Jurkat, Clone E6-1 (cell line): ENCODE measurements at regions not wholly inside any gene's neighbourhood (a gene's known extent, or its start where the extent isn't known, plus 50 kb on each side); places are given as distances from the start of the nearest gene placed in this dataset.

ENCODE experiments used
- DNase-seq: peaks from one replicate; pipeline ENCODE4 v3.0.0-alpha.2; 2011; ENCODE audit warnings: low read depth, low spot score
- H3K4me3 ChIP-seq: 2 replicates; pipeline ENCODE4 v1.5.1; 2011; ENCODE audit warnings: mild to moderate bottlenecking, low read length, control low read depth, moderate library complexity

DNA sequence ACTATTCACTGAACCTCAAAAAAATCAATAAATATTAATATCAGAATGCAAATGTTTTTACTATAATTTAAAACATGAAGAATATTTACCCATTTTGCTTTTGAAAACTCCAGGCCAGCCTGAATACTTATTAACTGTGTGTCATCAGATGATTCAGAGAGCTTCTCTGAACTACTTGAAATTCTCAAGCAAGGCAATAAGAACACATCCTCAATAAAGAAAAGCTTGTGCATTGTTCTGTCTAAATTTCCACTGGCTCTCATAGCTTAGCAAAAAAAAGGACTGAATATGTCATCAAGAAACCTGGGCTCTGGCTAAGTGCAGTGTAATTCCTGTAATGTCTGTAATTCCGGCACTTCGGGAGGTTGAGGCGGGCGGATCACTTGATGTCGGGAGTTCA, 194.1 kb downstream of the BTG1 start:
- no peak for DNase-seq
- no peak overlapping the region for H3K4me3 ChIP-seq

DNA sequence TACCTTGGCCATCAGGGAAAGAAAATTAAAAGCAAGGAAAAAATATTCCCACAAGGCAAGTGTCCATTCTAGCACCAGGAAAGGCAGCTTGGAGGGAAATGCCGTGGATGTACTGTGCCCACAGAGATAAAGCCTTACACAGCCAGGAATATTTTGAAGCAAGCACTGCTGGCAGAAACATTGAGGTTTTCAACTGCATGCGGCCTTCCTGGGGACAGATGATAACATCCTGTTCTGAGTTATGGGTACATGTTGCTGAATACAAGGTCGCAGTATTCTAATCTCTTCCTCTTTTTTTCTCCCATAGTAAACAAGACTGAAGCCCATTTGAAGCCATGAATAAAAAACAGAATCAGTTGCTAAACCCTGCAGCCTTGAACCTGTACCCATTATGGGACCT, 197.1 kb downstream of the BTG1 start:
- DNase-seq: no peak

GRCh38 chr12:91947459-91947858, 198.2 kb downstream of the BTG1 start:
- no peak for DNase-seq
- no peak overlapping the region for H3K4me3 ChIP-seq

More for the DNA sequence above, 197.1 kb downstream of the BTG1 start:
- no peak overlapping the region for H3K4me3 ChIP-seq

GRCh38 chr12:91944637-91945036, 201.0 kb downstream of the BTG1 start:
- DNase-seq: no peak
- no peak overlapping the region for H3K4me3 ChIP-seq

GRCh38 chr12:91940826-91941570, 204.6 kb downstream of the BTG1 start:
- no peak overlapping the region for H3K4me3 ChIP-seq
- no peak for DNase-seq

DNA sequence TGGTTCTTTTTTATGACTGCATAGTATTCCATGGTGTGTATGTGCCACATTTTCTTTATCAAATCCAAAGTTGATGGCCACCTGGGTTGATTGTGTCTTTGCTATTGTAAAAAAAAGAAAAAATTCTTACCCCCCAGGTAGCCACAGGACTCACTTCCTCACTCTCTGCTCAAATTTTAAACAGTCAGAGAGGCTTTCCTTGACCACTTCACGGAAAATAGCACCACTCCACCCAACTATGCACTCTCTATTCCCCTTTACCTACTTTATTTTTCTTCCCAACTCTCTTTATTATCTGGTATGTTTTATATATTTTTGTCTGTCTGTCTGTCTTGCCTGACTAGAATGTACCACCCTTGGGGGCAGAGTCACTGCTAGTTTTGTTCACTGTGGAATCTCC, 205.3 kb downstream of the BTG1 start:
- DNase-seq: no peak
- H3K4me3 ChIP-seq: no peak overlapping the region

DNA sequence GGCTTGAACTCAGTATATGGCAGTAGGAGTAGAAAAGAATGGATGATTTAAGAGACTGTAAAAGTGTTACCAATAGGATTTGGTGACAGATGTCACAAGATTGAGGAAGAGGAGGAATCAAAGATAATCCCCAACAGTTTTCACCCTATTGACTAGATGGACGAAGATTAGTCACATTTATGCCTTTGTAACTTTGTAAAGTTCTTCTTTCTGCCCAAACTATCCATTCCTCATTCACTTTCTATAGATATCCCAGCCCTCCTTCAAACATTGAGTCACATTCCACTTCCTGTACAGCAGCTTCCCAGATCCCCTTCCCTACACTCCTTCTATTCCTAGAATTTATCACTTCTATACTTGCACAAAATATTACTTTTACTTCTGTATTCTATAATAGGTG, 207.9 kb downstream of the BTG1 start:
- DNase-seq: no peak
- H3K4me3 ChIP-seq: no peak overlapping the region

DNA sequence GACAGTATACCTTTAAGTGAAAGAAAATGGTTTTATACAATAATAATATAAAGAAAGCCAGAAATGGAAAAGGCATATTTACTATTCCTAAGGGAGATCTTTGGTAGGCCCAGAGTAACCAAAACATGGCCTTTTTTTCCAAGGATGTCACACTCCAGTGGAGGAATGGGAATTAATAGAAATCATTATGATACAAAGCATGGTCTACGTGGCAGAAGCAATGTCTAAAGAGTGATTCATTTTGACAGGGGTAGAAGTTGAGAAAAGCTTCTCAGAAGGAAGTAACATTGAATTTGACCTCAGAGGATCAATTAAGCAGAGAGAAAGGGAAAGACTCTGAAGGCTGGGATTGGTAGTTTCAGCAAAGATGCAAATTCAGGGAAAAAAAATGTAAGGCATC, 208.6 kb downstream of the BTG1 start:
- DNase-seq: no peak

DNA sequence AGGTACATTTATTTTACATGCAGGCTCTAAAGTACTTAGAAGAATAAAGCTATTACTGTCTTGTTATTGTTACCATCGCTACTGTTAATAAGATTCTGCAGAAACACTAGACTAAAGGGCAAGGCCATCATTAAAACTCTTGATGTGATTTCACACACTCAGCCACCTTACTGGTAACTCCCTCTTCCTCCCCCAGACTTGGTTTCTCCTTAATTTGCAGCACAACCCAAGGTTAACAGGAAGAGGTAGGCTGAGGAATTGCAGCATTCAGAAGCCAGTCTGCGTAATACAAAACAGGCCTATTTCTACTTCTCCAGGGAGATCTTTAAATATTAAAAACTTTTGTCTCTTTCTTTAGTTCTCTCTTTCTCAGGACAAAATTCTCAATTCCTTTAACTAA, 210.3 kb downstream of the BTG1 start:
- no peak for DNase-seq
- no peak overlapping the region for H3K4me3 ChIP-seq

More for the DNA sequence above, 208.6 kb downstream of the BTG1 start:
- no peak overlapping the region for H3K4me3 ChIP-seq

GRCh38 chr12:91931111-91931510, 214.5 kb downstream of the BTG1 start:
- H3K4me3 ChIP-seq: no peak overlapping the region
- DNase-seq: no peak

- no peak overlapping the region for H3K4me3 ChIP-seq
- no peak for DNase-seq
Observed at GRCh38 chr12:91928501-91928900, 217.1 kb downstream of the BTG1 start.

GRCh38 chr12:91926848-91927247, 218.8 kb downstream of the BTG1 start:
- no peak for DNase-seq
- no peak overlapping the region for H3K4me3 ChIP-seq

DNA sequence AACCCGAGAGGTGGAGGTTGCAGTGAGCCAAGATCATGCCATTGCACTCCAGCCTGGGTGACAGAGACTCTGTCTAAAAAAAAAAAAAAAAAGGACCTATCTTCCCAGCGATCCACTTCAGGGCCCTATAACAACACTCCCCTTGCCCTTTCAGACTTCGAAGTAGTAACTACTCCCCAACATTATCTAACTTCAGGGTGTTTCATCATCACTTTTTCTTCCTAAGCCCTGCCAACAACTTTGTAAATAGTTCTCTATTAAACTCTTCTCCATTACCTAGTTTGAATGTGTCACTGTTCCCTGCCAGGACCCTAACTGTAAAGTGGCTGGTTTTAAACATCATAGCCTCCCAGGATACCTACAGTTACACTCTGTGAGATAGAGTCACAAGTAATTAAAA, 220.8 kb downstream of the BTG1 start:
- H3K4me3 ChIP-seq: no peak overlapping the region
- DNase-seq: no peak

GRCh38 chr12:91923864-91924263, 221.8 kb downstream of the BTG1 start:
- H3K4me3 ChIP-seq: no peak overlapping the region
- no peak for DNase-seq

GRCh38 chr12:91922674-91923073, 223.0 kb downstream of the BTG1 start:
- no peak overlapping the region for H3K4me3 ChIP-seq
- no peak for DNase-seq

DNA sequence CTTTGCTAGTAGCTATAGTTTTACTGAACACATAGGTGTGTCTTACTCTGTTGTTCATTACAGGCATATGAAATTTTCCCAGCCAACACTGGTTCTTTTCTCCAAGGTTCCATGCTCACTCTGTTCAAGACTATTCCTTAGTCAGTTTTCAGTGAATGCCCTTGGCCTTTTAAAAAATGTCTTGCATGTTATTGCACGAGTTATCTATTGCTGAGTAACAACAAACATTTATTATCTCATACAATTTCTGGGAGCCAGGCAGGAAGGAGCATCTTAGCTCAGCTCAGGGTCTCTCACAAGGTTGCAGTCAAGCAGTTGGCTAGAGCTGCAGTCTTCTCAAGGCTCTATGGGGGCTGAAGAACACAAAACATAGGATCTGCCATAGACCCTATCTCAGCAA, 223.5 kb downstream of the BTG1 start:
- H3K4me3 ChIP-seq: no peak overlapping the region
- no peak for DNase-seq

- DNase-seq: no peak
- H3K4me3 ChIP-seq: no peak overlapping the region
Observed at GRCh38 chr12:91921555-91921954, 224.1 kb downstream of the BTG1 start.

DNA sequence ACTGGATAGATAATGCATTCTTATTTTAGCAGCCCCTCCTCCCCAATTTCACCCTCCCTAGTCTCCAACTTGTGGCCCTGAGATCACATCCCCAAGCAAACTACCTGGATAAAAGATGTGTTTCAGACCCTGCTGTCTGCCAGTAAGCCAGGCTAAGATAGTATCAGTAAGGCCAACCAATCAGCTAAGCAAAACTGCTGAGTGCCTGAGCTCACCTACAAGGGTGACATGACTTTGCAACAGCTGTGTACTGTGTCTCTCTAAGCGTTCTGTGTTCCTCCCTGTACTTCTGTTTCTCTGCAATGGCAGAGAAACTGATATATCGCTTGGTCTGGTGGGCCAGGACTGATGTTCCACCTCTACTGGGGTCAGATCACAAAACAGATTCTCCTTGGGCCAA, 224.9 kb downstream of the BTG1 start:
- no peak for DNase-seq
- no peak overlapping the region for H3K4me3 ChIP-seq

DNA sequence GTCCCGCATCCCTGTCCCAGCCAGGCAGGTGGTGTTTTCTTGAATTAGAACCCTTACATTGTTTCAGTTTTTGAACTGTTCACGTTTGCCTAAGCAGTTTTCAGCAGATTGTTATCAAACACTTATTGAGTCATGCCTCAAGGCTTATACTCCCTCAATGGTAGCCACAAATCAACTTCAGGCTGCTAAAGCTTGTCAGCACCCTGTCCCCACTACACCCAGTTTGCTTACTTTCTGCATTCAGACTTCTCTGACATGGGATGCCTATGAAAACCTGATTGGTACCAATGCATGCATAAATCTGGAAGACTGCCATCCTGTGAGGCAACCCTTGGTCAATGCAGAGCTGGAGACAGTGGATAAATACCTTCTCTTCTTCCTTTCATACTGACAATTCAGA, 225.4 kb downstream of the BTG1 start:
- DNase-seq: no peak
- H3K4me3 ChIP-seq: no peak overlapping the region

GRCh38 chr12:91918431-91918830, 227.2 kb downstream of the BTG1 start:
- H3K4me3 ChIP-seq: no peak overlapping the region
- DNase-seq: no peak

DNA sequence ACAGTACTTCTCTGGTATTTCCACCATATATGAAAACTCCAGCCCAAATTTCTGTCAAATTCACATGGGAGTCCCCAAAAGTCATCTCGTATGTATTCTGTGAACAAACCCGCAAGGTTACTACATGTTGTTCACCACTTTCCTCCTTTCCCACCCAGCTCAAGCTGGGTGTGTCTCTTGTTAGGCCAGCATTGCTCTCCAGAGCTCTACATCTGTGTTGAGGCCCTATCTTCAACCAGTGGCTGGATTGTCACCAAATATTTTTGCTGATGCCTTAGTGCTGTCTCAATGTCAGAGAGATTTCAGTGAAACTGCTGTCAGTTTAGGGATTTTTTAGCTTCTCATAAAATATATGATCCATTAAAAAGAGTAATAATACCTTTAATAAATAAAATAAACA, 230.9 kb downstream of the BTG1 start:
- DNase-seq: no peak

More for the DNA sequence above, 230.9 kb downstream of the BTG1 start:
- H3K4me3 ChIP-seq: no peak overlapping the region
